Limb (tissue), 2 donors: ENCODE measurements at regions not wholly inside any gene's neighbourhood (a gene's known extent, or its start where the extent isn't known, plus 50 kb on each side); places are given as distances from the start of the nearest gene placed in this dataset.
"Not testable (repeated sequence)": the region's sequence is repeated elsewhere in the genome, so short reads cannot be mapped to it uniquely, and the experiment has no call there.

ENCODE experiments used
- DNase-seq, 2 donors: peaks; one replicate each; pipeline ENCODE4 v3.0.0-alpha.2; 2016; ENCODE audit errors: extremely low spot score in 2 of 2

DNA sequence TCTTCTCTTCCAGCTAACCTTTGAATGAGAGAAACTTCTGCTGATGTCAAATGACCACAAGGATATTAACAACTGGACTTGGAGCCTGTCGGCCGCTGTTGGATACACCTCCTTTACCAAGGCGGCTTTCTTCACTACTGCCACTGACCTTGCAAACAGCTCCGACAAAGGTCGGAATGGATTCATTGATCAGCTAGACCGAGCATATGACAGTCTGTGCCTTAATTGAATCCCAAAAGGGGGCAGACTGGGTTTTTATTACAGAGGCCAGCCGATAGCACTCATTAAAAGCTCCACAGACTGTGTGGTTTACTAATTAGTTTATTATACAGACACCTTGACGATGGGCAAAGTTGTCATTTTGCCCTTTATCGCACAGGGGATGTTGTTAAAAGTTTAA is 394.5 kb downstream of the RERGL start:
- no peak for DNase-seq

DNA sequence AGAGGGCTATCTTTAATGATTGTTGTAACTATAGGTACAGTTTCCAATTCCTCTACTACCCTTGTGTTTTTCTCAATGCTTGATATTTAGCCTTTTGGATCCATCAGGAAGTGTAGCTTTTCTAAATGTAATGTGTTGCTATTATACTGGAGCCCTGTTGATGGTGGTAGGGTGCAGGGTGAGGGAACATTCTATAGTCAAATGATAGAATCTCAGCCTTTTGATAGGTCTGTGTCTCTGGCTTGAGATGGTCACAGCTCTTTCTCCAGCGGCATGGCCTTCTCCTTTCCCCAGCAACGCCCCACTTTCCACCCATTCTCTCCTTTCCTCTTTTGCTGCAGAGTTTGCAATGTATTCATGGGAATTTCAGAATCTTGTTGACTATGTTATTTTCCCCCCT is 398.6 kb downstream of the RERGL start:
- DNase-seq: no peak

DNA sequence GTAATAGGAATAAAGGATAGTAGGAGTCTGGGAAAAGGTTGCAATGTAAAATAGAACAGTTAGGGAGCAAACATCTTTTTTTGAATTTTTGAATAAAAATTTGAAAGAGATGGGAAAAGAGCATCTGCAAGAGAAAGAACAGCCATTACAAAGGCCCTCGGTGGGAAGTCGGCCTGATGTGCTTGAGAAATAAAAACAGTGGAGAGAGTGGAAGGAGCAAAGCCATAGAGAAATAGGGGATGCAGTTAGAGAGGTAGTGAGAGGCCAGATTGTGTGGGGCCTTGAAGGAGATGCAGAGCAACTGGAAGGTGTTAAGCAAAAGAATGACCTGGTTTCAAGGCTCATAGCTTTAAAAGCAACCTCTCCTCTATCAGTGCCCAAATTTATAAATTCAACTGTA is 409.8 kb downstream of the RERGL start:
- no peak for DNase-seq

DNA sequence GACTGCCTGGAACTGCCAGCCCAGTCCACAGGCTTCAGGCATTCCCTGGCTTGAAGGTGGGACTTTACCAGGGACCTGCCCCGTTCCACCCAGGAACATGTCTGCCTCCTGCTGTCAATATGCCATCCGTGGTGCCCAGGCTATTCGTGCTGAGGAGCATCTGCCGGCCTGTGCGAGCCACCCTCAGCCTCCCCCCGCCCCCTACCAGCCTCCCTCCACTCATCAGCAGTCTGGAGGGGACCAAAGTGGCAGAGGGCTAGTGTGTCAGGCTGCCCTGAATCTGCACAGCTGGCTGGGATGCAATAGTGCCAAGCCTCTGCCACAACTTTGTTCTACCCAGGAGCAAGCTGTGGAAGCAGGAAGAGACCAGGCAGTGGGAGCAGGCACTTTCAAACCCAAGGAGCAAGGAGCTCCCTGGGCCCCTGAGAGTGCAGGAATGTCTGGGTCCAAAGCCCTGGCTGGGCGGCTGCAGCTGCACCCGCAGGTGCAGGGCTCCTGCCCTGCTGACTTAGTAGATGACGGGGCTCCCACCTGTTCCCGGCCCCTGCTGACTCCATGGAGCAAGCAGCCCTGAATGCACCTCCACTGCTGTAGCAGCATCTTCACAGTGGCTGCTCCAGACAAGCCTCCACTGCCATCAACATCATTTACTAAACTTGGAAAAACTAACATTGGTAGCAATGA is 423.2 kb downstream of the RERGL start:
- no peak for DNase-seq

DNA sequence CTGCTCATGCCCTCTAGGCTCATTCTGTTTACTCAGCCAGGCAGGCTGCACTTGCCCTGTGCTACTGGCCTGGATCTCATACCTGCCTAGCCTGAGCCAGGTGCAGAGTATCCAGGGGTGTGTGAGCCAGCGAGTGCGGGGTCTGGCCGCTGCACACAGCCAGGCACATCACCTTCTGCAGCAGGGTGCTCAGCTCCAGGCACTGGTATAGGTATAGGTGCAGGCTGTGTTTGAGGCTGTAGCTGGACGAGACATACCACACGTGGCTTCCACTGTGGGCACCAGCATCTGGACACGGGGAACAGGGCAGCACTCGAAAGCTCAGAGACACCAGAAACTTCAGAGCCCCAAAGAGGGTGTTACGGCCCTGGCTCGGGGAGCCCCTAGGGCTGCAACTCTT is 424.2 kb downstream of the RERGL start:
- DNase-seq: no peak

DNA sequence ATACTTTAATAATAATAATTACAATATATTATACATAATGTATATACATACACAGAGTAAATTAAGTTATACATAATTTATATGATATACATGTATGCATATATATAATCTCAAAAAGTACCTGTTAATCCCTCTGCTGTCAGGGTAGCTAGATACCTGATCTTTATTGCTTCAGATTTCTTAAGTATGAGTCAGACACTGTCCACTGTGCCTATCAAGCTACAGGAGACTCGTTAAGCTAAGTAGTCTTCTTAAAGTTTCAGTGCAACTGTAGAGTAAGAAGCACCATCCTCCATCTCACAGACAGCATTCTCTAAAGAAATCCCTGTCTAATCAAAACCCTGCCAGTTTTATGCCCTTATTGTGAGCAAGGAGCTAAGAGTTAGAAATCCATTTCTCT is 428.7 kb downstream of the RERGL start:
- no peak for DNase-seq

DNA sequence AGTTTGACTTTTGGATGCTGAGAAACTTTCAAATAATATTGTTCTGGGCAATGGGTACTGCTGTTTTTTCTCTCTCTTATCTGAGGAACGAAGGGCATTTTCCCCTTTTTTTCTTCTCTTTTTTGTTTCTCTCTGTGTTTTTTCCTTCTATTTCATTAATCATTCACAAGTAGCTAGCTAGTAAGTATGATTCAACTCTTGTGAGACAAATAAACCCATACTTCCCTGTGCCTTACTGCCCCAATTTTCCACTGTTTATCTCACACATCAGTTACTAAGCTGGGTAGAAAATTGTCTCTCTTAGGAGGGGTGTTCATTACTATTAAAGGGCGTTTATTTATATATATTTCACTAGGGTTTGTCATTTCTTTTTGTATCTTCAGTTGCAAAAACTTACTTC is 437.6 kb downstream of the RERGL start:
- DNase-seq: no peak

DNA sequence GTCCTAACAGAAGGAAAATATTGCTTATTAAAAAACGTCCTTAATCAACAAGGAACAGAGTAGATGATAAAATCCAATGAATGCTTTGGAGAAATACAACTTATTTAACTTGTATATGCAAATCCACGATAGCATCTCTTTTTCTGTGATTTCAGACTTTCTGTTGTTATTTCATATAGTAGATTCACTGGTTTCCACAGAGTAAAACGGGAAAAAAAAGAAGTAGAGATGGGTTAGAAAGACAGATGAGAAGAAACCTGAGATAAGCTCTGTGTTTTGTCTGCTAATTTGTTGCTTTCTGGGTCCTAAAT is 447.7 kb downstream of the RERGL start:
- DNase-seq: no peak

DNA sequence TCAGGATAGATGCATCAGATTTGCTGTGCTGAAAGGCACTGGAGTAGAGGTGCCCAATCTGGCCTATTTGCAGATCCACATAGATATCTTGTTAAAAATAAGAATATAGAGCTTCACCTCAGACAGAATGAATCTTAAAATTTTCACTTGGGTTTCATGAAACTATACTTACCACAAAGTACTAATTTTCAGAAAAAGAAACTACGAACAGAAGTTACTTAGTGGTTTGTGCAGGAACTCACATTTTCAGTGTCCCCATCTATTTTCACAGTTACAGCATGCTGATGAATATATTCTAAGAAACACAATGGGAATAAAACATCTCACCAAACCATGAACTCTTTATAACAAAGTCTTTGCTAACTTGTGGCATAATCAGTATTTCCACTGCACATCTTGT is 449.4 kb downstream of the RERGL start:
- DNase-seq: no peak

DNA sequence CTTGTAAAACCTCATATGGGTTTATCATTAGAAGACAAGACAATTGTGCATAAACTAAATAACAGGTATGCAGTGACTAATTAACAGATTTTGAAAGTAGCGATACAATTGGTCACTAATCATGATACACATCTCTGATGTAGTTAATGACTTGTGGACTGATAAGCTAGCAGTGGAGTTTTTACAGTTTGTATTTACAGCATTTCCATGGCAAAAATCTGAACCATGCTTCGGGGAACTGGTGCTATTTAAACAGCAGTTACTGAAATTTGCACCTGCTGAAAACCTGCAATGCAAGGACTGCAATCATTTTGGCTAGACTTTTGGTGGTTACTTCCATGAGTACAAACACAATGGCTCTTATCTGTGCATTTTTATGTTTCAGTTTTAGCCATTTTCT is 471.2 kb downstream of the RERGL start:
- no peak for DNase-seq

DNA sequence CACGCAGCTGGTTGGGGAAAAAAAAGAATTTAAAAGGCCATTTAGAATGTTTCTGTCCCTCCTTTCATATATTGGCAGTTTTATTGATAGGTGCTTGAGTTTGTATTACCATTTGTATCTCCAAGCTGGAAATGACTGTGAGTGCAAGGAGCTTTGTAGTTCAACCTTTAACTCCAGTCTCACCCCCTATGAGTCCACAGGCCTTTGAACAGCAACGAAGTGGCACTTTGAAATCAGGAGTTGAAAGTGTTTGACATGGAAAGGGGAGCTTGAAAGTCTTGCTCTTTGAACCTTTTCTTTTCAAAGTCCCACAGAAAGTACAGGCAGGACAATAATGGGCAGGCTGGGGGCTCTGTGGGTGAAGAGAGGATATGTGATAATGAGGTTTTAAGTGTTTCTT is 480.3 kb downstream of the RERGL start:
- no peak for DNase-seq

DNA sequence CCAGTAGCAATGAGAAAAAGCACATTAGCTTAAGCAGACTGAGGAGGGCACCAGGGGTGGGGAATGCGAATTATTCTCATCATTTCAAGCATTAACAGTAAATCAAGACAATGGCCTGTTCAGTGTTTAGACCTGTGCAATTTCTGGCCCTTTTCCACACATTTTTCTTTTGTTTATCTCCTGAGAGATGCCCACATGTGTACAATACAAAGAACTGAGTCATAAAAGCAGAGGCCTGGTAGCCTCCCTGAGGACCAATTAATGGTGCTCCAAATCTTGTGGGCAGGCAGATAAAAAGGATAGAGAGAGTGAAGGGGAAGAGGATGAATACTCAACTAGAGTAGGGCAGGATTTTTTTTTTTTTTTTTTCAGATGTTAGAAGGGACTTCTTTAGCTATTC is 480.8 kb downstream of the RERGL start:
- DNase-seq: no peak

DNA sequence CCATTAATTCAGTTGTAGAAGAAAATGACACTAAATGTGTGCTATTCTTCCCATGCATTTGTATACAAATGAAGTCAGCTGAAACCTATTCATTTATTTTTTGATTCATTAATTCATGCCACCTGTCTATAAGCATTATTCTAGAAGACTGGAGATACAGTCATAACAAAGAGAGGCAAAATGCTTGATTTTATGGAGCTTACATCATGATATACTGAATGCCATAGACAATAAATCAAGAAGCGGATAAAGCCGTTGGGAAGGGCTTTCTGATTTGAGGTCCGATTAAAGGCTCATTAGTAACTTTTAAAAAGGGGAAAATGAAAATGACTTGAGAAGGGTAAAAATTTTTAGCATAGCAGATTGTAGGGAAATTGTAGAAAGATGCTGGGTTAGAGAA is 494.9 kb downstream of the RERGL start:
- no peak for DNase-seq

DNA sequence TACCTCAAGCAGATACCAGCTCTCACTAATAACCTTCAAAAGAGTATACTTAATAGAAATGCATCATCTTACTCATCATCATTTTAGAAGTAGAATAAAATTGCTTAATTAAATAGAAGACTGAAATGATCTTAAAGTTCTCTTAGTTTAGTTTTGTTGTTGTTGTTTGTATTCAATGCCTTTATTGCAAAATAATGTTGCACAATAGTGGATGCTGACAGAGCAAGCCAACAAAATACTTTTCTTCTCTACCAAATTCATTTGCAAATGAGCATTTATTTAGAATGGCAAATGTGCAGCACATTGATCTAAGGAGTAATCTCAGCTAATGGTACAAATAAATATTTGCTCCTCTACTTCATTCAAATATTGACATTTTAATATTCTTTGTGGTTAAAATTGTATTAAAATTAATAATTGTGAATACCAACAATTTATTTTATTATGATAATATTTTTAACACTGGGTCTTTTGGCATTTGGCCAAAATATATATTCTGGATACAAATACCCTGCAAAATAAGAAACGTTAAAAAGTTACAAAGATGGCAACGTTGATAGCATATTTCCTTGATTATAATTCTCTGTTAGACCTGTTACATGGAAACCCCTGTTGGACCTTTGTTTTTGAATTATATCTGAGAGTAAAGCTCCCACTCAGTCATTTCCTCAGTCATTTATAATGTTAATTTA is 496.1 kb downstream of the RERGL start:
- DNase-seq: no peak

DNA sequence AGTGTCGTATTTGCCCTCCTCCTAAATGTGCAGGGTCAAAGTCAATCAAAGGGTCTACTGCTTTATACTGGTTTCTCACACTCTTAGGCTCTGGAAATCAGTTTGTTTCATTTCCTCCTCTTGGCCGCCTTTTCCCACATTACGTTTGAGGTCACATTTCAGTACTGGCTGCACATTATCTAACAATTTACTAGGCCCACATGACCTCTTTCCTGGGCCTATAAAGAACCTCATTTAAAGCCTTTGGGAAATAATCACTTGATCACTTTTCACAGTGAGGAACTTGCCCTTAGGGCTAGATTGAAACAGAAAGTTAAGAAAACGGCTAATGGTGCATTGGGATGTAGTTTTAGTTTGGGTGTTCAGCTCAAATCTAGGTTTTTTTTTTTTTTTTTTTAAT is 497.5 kb downstream of the RERGL start:
- DNase-seq: no peak

DNA sequence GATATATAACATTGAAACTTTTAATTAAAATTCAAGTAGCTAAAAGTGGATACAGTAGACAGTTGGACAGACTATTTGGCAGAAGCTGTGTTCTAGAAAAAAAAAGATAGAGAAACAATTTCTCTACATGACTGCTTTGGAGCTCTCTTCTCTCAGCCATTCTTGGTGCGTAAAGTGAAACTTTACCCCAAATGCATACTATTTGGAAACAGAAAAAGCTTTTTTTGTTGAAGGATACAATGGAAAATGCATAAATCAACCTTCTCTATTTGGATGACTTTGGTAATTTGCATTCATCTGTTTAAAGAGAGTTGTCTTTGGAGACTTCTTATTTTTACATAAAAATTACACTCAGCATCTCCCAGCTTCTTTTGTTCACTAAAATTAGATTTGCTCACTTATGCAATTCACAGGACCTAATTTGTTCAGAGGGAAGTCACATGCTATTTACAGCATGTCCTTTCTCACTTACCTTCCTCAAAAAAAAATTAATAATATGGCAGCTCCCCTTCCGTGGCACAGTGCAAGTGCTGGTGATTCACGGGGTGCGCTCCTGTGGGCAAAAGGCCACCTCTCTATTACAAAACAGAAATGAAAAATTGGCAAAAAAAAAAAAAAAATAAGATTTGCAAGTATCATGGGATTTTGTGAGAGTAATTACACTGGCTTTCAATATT is 498.9 kb downstream of the RERGL start:
- no peak for DNase-seq

DNA sequence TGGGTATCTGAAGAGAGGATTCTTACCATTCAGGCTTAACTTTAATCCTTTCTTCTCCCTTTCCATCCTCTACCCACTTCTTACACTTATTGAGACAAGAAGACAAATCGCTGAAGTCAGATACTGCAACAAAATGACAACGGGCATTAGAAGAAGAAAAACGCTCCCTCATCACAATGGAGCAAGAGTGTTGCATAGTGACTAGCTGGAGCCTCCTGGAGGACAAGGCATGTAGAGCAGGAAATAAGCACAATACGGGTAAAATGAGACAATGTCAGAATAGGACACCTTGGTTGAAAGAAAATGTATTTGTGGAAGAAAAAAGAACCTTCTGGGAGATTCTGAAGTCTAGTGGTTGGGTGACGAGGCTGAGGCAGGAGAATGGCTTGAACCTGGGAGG is 501.0 kb downstream of the RERGL start:
- no peak for DNase-seq

DNA sequence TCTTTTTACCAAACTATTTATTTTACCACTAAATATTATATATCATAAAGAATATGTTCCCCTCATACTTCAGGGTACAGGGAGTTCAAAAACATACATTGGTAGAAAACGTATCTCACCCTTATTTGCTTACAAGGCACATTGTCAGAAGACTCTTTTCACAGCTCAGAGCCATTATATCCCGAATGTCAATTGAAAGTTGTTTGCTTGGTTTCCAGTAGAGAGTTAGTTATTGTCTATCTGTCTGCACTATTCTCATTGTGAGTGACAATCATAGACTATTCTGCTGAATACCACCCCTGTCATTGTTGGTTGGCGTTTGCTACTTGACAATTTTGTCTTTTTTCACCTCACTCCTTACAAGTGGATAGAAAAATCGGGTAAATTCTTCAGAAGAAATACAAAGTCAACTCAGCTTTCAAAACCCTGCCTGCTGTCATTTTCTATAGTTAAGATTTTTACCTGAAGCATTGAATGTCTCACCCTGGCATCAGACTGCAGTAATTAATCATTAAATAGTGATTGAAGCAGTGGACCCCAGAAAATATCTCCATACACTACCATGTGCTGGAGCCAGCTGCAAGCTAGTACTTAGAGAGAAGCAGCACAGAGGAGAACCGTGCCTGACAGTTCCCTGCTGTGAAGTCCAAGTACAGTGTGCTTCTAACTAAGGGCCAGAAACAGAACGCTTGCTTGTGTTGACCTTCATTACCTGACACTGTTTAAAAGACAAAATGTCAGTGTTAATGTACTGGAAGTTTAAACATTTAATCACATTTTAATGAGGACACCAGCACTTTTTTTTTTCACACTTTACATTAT is 510.6 kb downstream of the RERGL start:
- DNase-seq: no peak

DNA sequence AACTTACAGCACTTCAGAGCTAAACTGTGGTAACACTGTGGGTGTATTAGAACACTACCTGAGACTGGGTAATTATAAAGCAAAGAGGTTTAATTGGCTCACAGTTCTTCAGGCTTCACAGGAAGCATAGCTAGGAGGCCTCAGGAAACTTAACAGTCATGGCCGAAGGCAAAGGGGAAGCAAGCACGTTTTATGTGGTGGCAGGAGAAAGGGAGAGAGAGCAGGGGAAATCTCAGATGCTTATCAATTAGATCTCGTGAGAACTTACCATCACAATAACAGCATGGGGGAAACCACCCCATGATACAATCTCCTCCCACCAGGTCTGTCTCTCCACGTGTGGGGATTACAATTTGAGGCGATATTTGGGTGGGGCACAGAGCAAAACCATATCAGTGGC is 512.6 kb downstream of the RERGL start:
- DNase-seq: no peak

DNA sequence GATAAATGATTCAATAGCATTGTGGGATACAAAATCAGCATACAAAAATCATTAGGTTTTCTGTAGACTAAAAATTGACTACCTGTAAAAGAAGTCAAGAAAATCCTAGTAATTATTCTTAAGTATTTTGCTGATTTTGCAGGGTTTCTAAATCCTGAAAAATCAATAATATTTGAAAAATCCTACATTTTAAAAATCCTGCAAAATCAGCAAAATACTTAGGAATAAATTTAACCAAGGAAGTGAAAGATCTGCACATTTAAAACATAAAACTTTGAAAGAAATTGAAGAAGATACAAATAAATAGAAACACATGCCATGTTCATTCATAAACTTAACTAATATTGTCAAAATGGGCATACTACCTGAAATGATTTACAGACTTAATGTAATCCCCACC is 517.7 kb downstream of the RERGL start:
- DNase-seq: no peak

DNA sequence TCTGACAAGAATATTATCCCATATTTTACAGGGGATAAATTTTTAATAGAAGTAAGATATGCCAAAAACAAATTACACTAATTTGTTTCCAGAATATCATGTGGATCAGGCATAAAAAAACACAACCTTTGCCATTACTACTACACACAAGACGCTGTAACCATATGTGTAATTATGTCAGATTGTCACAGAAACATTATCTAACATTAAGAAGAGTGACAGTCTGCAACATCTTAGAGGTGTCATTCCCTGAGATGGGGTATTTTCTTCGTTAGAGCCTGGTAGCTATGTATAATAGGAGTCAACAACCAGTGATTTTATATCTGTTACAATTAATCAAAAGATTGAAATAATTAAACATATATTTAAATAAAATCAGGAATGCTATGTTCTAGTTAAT is 518.9 kb downstream of the RERGL start:
- DNase-seq: no peak

DNA sequence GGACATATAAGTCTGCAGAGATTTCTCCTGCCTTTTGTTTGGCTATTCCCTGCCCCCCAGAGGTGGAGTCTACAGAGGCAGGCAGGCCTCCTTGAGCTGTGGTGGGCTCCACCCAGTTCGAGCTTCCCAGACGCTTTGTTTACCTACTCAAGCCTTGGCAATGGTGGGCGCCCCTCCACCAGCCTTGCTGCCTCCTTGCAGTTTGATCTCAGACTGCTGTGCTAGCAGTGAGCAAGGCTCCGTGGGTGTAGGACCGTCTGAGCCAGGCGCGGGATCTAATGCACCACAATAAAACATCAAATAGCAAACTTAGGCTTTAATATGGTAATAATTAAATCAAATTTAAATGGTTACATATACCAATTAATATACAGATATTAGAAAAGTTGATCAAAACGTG is 525.4 kb downstream of the RERGL start:
- DNase-seq: not testable (repeated sequence)
